SK-N-SH treated with all-trans-retinoic acid at 6 μM for 48 hours (cell line): ENCODE measurements at regions not wholly inside any gene's neighbourhood (a gene's known extent, or its start where the extent isn't known, plus 50 kb on each side); places are given as distances from the start of the nearest gene placed in this dataset.

ENCODE experiments used
- ATAC-seq: fragments of 200-7000 bp; cut with Tn5 transposase; 3 replicates; pipeline ENCODE4 v1.9.1; 2020; ENCODE audit warnings: mild to moderate bottlenecking, moderate library complexity
- ARNTL ChIP-seq: fragments of 450-650 bp; formaldehyde crosslinking; IDR thresholded peaks from 2 replicates; pipeline ENCODE4 v1.5.0; 2020; ENCODE audit warnings: low read depth, mild to moderate bottlenecking, moderate library complexity, borderline replicate concordance
- BACH2 ChIP-seq: fragments of 250-450 bp; sonication (Bioruptor Pico); IDR thresholded peaks from 2 replicates; pipeline ENCODE4 v1.9.0; 2021; ENCODE audit warnings: mild to moderate bottlenecking, borderline replicate concordance
- CREB5 ChIP-seq: fragments of 250-450 bp; sonication (Bioruptor Pico); IDR thresholded peaks from 2 replicates; pipeline ENCODE4 v1.5.1; 2020; ENCODE audit warnings: low read depth, mild to moderate bottlenecking, moderate library complexity
- CSDC2 ChIP-seq: fragments of 250-450 bp; sonication (Bioruptor Pico); IDR thresholded peaks from 2 replicates; pipeline ENCODE4 v1.5.0; 2020; ENCODE audit warnings: mild to moderate bottlenecking, moderate library complexity
- CSRNP3 ChIP-seq: fragments of 250-450 bp; sonication (Bioruptor Pico); IDR thresholded peaks from 2 replicates; pipeline ENCODE4 v1.5.1; 2021; ENCODE audit warnings: mild to moderate bottlenecking, moderate library complexity
- ESRRG ChIP-seq: fragments of 250-450 bp; sonication (Bioruptor Pico); IDR thresholded peaks from 2 replicates; pipeline ENCODE4 v1.6.1; 2021; ENCODE audit warnings: mild to moderate bottlenecking
- GLIS3 ChIP-seq: fragments of 250-450 bp; sonication (Bioruptor Pico); IDR thresholded peaks from 2 replicates; pipeline ENCODE4 v1.5.0; 2020; ENCODE audit warnings: mild to moderate bottlenecking, moderate library complexity
- ISL1 ChIP-seq: fragments of 250-450 bp; sonication (Bioruptor Pico); IDR thresholded peaks from 2 replicates; pipeline ENCODE4 v2.1.2; 2022; ENCODE audit warnings: mild to moderate bottlenecking, moderate library complexity
- OSR1 ChIP-seq: fragments of 250-450 bp; sonication (Bioruptor Pico); IDR thresholded peaks from 2 replicates; pipeline ENCODE4 v1.8.0; 2022; ENCODE audit warnings: moderate library complexity, mild to moderate bottlenecking, inconsistent platforms
- PATZ1 ChIP-seq: fragments of 250-450 bp; sonication (Bioruptor Pico); IDR thresholded peaks from 2 replicates; pipeline ENCODE4 v1.8.0; 2020; ENCODE audit warnings: mild to moderate bottlenecking, moderate library complexity, borderline replicate concordance
- POU6F1 ChIP-seq: fragments of 250-450 bp; sonication (Bioruptor Pico); IDR thresholded peaks from 2 replicates; pipeline ENCODE4 v1.8.0; 2021; ENCODE audit warnings: low read depth, mild to moderate bottlenecking, moderate library complexity, borderline replicate concordance
- PPARA ChIP-seq: fragments of 250-450 bp; sonication (Bioruptor Pico); IDR thresholded peaks from 2 replicates; pipeline ENCODE4 v1.5.0; 2020; ENCODE audit warnings: mild to moderate bottlenecking, borderline replicate concordance
- RARB ChIP-seq: fragments of 250-450 bp; sonication (Bioruptor Pico); IDR thresholded peaks from 2 replicates; pipeline ENCODE4 v1.8.0; 2021; ENCODE audit warnings: mild to moderate bottlenecking, moderate library complexity
- SNAI2 ChIP-seq: fragments of 250-450 bp; sonication (Bioruptor Pico); IDR thresholded peaks from 2 replicates; pipeline ENCODE4 v1.5.0; 2020; ENCODE audit warnings: mild to moderate bottlenecking, moderate library complexity
- TCF4 ChIP-seq: fragments of 250-450 bp; sonication (Bioruptor Pico); IDR thresholded peaks from 2 replicates; pipeline ENCODE4 v1.8.0; 2021; ENCODE audit warnings: mild to moderate bottlenecking, moderate library complexity, borderline replicate concordance
- TSHZ2 ChIP-seq: fragments of 250-450 bp; sonication (Bioruptor Pico); IDR thresholded peaks from 2 replicates; pipeline ENCODE4 v1.5.0; 2020; ENCODE audit warnings: mild to moderate bottlenecking, moderate library complexity
- ZC3H10 ChIP-seq: fragments of 250-450 bp; sonication (Bioruptor Pico); IDR thresholded peaks from 2 replicates; pipeline ENCODE4 v1.5.1; 2021; ENCODE audit warnings: mild to moderate bottlenecking, moderate library complexity
- ZFP3 ChIP-seq: fragments of 250-450 bp; sonication (Bioruptor Pico); IDR thresholded peaks from 2 replicates; pipeline ENCODE4 v1.5.0; 2020; ENCODE audit warnings: mild to moderate bottlenecking, moderate library complexity
- ZFP30 ChIP-seq: fragments of 450-650 bp; formaldehyde crosslinking; IDR thresholded peaks from 2 replicates; pipeline ENCODE4 v1.5.0; 2022; ENCODE audit warnings: mild to moderate bottlenecking, moderate library complexity
- ZNF565 ChIP-seq: fragments of 450-650 bp; formaldehyde crosslinking; conservative IDR thresholded peaks from 2 replicates; pipeline ENCODE4 v1.5.0; 2020; ENCODE audit warnings: low read depth, mild to moderate bottlenecking, moderate library complexity
- ZNF70 ChIP-seq: fragments of 450-650 bp; formaldehyde crosslinking; IDR thresholded peaks from 2 replicates; pipeline ENCODE4 v1.5.0; 2020; ENCODE audit warnings: mild to moderate bottlenecking, moderate library complexity
- ZNF8 ChIP-seq: fragments of 450-650 bp; formaldehyde crosslinking; IDR thresholded peaks from 2 replicates; pipeline ENCODE4 v1.5.0; 2020; ENCODE audit warnings: mild to moderate bottlenecking, moderate library complexity

GRCh38 chr2:192369969-192370368, 175.2 kb upstream of the TMEFF2 start:
- ATAC-seq = no peak
- no peak for TF ChIP-seq TCF4
- no peak for TF ChIP-seq ARNTL
- TF ChIP-seq OSR1 (CRISPR knock-in tag) = no peak

- no peak for ATAC-seq
- TF ChIP-seq ZNF565 (CRISPR knock-in tag) (no peak), BACH2 (CRISPR knock-in tag) (no peak), GLIS3 (CRISPR knock-in tag) (no peak), ZFP3 (CRISPR knock-in tag) (no peak), TSHZ2 (no peak), PPARA (no peak), ESRRG (CRISPR knock-in tag) (no peak), ZFP30 (CRISPR knock-in tag) (no peak), POU6F1 (CRISPR knock-in tag) (no peak), ZNF70 (no peak), PATZ1 (CRISPR knock-in tag) (no peak), SNAI2 (CRISPR knock-in tag) (no peak), ZC3H10 (CRISPR knock-in tag) (no peak), OSR1 (CRISPR knock-in tag) (no peak), ARNTL (no peak), ISL1 (CRISPR knock-in tag) (no peak)
These were observed 162.5 kb upstream of the TMEFF2 start for GRCh38 chr2:192357217-192357616.

GRCh38 chr2:192354512-192355244, 159.9 kb upstream of the TMEFF2 start:
- no peak for TF ChIP-seq ZFP30 (CRISPR knock-in tag)
- TF ChIP-seq ZNF70 = no peak
- no peak for TF ChIP-seq TSHZ2
- no peak for TF ChIP-seq RARB (CRISPR knock-in tag)
- no peak for TF ChIP-seq ZNF565 (CRISPR knock-in tag)
- TF ChIP-seq PPARA = no peak
- TF ChIP-seq POU6F1 (CRISPR knock-in tag) = no peak
- TF ChIP-seq CSDC2 (CRISPR knock-in tag) = no peak
- TF ChIP-seq CREB5 (CRISPR knock-in tag) = no peak
- TF ChIP-seq ZNF8 (CRISPR knock-in tag) = no peak
- TF ChIP-seq ISL1 (CRISPR knock-in tag) = no peak
- no peak for TF ChIP-seq CSRNP3 (CRISPR knock-in tag)
- no peak for TF ChIP-seq TCF4
- TF ChIP-seq ARNTL = no peak
- TF ChIP-seq OSR1 (CRISPR knock-in tag) = no peak
- no peak for TF ChIP-seq ZFP3 (CRISPR knock-in tag)
- ATAC-seq = no peak
